K562 (cell line): ENCODE measurements at regions not wholly inside any gene's neighbourhood (a gene's known extent, or its start where the extent isn't known, plus 50 kb on each side); places are given as distances from the start of the nearest gene placed in this dataset.

Source experiments
- ATF1 ChIP-seq, 2 experiments: fragments of 450-650 bp in 1 of 2; IDR thresholded peaks; 2 replicates each; pipeline ENCODE4 v1.6.1; 2016; ENCODE audit warnings: missing compliant biosample characterization in 1 of 2, missing genetic modification characterization in 1 of 2
- GABPB2 ChIP-seq: fragments of 250-450 bp; sonication (Bioruptor Pico); conservative IDR thresholded peaks from 2 replicates; pipeline ENCODE4 v1.5.1; 2021; ENCODE audit warnings: mild to moderate bottlenecking
- MAFK ChIP-seq: IDR thresholded peaks from 2 replicates; pipeline ENCODE4 v1.6.1; 2011; ENCODE audit warnings: low read length, improper control_type of control experiment
- NR3C1 ChIP-seq: sonication (generic); formaldehyde crosslinking; IDR thresholded peaks from 2 replicates; pipeline ENCODE4 v1.8.1; 2022; ENCODE audit warnings: missing genetic modification reagents
- POLR2H ChIP-seq: IDR thresholded peaks from 2 replicates; pipeline ENCODE4 v1.6.1; 2016; ENCODE audit warnings: missing genetic modification characterization, low read depth, mild to moderate bottlenecking, control low read depth, missing compliant biosample characterization, moderate library complexity
- PRMT5 ChIP-seq: sonication (generic); formaldehyde crosslinking; IDR thresholded peaks from 2 replicates; pipeline ENCODE4 v1.5.0; 2020; ENCODE audit warnings: missing genetic modification reagents
- TRIM28 ChIP-seq: fragments of 450-650 bp; IDR thresholded peaks from 2 replicates; pipeline ENCODE4 v1.6.1; 2017
- ZC3H4 ChIP-seq: sonication (generic); formaldehyde crosslinking; IDR thresholded peaks from 2 replicates; pipeline ENCODE4 v1.9.0; 2021; ENCODE audit warnings: missing genetic modification reagents, borderline replicate concordance
- ZFX ChIP-seq: sonication (generic); formaldehyde crosslinking; IDR thresholded peaks from 2 replicates; pipeline ENCODE4 v1.8.0; 2022; ENCODE audit warnings: mild to moderate bottlenecking, missing genetic modification reagents, moderate library complexity
- ZNF316 ChIP-seq: fragments of 450-650 bp; IDR thresholded peaks from 2 replicates; pipeline ENCODE4 v1.6.1; 2016
- ZNF695 ChIP-seq: fragments of 450-650 bp; formaldehyde crosslinking; IDR thresholded peaks from 2 replicates; pipeline ENCODE4 v1.4.0; 2020; ENCODE audit warnings: mild to moderate bottlenecking, moderate library complexity
- TF ChIP-seq, protein P1 (sequence below): sonication (generic); formaldehyde crosslinking; IDR thresholded peaks from 2 replicates; pipeline ENCODE4 v1.8.1; 2023; ENCODE audit warnings: mild to moderate bottlenecking, missing genetic modification reagents
- TF ChIP-seq, protein P2 (sequence below): sonication (generic); formaldehyde crosslinking; IDR thresholded peaks from 2 replicates; pipeline ENCODE4 v1.8.1; 2022; ENCODE audit warnings: missing genetic modification reagents
- TF ChIP-seq, protein P3 (sequence below): fragments of 250-450 bp; sonication (Bioruptor Pico); IDR thresholded peaks from 2 replicates; pipeline ENCODE4 v1.4.0; 2020; ENCODE audit warnings: mild to moderate bottlenecking
- TF ChIP-seq, protein P4 (sequence below), 2 experiments: fragments of 450-650 bp in 1 of 2; sonication (generic) in 1 of 2; formaldehyde crosslinking in 1 of 2; IDR thresholded peaks in 1 of 2; conservative IDR thresholded peaks in 1 of 2; 2 replicates each; pipeline versions ENCODE4 v1.6.1 to v1.8.1; 2016 to 2023; ENCODE audit warnings: mild to moderate bottlenecking in 2 of 2, moderate library complexity in 2 of 2, inconsistent platforms in 1 of 2, missing genetic modification reagents in 1 of 2
- TF ChIP-seq, protein P5 (sequence below): sonication (generic); formaldehyde crosslinking; IDR thresholded peaks from 2 replicates; pipeline ENCODE4 v1.8.0; 2022; ENCODE audit warnings: mild to moderate bottlenecking, low read depth, missing genetic modification reagents
- TF ChIP-seq, protein P6 (sequence below): sonication (generic); formaldehyde crosslinking; IDR thresholded peaks from 2 replicates; pipeline ENCODE4 v1.5.0; 2020; ENCODE audit warnings: missing genetic modification reagents

DNA sequence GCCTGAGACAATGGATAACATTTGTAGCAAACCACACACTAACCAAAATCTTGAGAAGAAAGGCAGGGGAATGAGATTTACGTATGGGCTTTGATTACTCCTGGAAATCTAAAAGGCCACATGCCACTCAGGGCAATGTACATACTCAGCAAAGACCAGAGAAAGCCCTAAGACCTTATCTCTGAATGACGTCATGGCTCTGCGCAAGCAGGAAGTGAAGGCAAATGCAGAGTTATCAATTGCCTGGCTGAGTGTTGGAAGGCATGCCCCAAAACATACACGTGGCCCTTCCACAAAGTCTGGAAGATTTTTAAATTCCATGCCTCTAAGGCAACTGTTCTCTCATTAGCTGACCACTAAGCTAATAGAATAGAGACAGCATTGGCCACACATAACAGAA, 90.9 kb upstream of the NRBF2 start (continued):
- TF ChIP-seq, protein P1, sequence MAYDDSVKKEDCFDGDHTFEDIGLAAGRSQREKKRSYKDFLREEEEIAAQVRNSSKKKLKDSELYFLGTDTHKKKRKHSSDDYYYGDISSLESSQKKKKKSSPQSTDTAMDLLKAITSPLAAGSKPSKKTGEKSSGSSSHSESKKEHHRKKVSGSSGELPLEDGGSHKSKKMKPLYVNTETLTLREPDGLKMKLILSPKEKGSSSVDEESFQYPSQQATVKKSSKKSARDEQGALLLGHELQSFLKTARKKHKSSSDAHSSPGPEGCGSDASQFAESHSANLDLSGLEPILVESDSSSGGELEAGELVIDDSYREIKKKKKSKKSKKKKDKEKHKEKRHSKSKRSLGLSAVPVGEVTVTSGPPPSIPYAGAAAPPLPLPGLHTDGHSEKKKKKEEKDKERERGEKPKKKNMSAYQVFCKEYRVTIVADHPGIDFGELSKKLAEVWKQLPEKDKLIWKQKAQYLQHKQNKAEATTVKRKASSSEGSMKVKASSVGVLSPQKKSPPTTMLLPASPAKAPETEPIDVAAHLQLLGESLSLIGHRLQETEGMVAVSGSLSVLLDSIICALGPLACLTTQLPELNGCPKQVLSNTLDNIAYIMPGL (CRISPR knock-in tag), result no peak
- no peak for TF ChIP-seq ZC3H4 (CRISPR knock-in tag)
- TF ChIP-seq, protein P2, sequence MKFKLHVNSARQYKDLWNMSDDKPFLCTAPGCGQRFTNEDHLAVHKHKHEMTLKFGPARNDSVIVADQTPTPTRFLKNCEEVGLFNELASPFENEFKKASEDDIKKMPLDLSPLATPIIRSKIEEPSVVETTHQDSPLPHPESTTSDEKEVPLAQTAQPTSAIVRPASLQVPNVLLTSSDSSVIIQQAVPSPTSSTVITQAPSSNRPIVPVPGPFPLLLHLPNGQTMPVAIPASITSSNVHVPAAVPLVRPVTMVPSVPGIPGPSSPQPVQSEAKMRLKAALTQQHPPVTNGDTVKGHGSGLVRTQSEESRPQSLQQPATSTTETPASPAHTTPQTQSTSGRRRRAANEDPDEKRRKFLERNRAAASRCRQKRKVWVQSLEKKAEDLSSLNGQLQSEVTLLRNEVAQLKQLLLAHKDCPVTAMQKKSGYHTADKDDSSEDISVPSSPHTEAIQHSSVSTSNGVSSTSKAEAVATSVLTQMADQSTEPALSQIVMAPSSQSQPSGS (CRISPR knock-in tag), result peak; percentile 59; the same call in 1 of the 2 replicates
- TF ChIP-seq, protein P3, sequence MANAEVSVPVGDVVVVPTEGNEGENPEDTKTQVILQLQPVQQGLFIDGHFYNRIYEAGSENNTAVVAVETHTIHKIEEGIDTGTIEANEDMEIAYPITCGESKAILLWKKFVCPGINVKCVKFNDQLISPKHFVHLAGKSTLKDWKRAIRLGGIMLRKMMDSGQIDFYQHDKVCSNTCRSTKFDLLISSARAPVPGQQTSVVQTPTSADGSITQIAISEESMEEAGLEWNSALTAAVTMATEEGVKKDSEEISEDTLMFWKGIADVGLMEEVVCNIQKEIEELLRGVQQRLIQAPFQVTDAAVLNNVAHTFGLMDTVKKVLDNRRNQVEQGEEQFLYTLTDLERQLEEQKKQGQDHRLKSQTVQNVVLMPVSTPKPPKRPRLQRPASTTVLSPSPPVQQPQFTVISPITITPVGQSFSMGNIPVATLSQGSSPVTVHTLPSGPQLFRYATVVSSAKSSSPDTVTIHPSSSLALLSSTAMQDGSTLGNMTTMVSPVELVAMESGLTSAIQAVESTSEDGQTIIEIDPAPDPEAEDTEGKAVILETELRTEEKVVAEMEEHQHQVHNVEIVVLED (CRISPR knock-in tag), result no peak
- no peak for TF ChIP-seq ZNF695 (CRISPR knock-in tag)
- TF ChIP-seq, protein P4, sequence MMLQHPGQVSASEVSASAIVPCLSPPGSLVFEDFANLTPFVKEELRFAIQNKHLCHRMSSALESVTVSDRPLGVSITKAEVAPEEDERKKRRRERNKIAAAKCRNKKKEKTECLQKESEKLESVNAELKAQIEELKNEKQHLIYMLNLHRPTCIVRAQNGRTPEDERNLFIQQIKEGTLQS (IDR thresholded peaks at IDR 0.05), result peak; percentile 95
- TF ChIP-seq, protein P4 (CRISPR knock-in tag; conservative IDR thresholded peaks at IDR 0.05), result no peak
- TF ChIP-seq, protein P5, sequence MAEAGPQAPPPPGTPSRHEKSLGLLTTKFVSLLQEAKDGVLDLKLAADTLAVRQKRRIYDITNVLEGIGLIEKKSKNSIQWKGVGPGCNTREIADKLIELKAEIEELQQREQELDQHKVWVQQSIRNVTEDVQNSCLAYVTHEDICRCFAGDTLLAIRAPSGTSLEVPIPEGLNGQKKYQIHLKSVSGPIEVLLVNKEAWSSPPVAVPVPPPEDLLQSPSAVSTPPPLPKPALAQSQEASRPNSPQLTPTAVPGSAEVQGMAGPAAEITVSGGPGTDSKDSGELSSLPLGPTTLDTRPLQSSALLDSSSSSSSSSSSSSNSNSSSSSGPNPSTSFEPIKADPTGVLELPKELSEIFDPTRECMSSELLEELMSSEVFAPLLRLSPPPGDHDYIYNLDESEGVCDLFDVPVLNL (CRISPR knock-in tag), result no peak
- TF ChIP-seq, protein P6, sequence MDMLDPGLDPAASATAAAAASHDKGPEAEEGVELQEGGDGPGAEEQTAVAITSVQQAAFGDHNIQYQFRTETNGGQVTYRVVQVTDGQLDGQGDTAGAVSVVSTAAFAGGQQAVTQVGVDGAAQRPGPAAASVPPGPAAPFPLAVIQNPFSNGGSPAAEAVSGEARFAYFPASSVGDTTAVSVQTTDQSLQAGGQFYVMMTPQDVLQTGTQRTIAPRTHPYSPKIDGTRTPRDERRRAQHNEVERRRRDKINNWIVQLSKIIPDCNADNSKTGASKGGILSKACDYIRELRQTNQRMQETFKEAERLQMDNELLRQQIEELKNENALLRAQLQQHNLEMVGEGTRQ (CRISPR knock-in tag), result 0 out of 2 replicates have a peak, but pooled peaks have one; percentile 4
- peak; percentile 25; the same call in 1 of the 2 replicates for TF ChIP-seq ZNF316
- TF ChIP-seq TRIM28, result no peak
- TF ChIP-seq PRMT5 (CRISPR knock-in tag), result no peak
- no peak for TF ChIP-seq ZFX
- TF ChIP-seq POLR2H (tag), result no peak
- peak; percentile 69 for TF ChIP-seq ATF1 (CRISPR knock-in tag; IDR thresholded peaks at IDR 0.05)
- TF ChIP-seq ATF1 (tag; IDR thresholded peaks at IDR 0.05), result peak; percentile 92
- no peak for TF ChIP-seq MAFK
- no peak for TF ChIP-seq NR3C1
- no peak for TF ChIP-seq GABPB2
